ENCODE measurements at regions not wholly inside any gene's neighbourhood (a gene's known extent, or its start where the extent isn't known, plus 50 kb on each side); places are given as distances from the start of the nearest gene placed in this dataset.

DNA sequence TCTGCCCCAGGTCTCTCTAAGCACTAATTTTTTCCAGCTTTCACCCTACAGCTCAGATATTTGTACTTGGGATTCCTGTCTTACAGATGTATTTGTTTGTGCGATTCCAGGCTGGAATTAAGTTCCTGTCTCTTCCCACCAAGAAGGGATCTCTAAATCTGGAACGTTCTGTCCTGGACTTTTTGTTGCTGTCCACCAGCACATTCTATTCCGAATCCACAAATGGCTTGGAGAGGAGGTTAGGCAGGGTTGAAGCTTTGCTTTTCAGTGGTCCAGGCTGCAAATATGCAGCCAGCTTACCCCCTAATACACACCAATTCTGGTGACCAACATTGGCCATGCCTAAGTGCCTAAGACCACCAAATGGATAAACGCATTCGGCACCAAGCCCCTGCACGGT lies 315.0 kb downstream of the TNS1 start:
- no peak for DNase-seq

DNA sequence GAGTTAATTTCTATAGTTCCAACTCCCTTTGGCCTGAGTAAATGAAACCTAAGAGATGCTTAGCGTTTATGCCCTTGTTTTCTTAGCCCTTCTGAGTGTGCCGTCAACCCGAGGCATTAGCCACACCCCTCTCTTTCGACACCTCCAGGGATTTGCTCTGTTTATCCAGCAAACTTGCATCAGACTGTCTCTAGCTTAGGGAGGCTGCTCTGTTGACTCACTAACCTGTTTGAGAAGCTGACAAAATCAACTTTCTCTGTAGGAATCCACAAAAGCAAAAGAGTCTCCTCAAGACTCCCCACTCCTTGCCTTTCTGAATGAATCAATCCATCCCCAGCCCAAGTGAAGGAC lies 317.6 kb downstream of the TNS1 start:
- DNase-seq = no peak

GRCh38 chr2:217684431-217685254 lies 318.2 kb downstream of the TNS1 start:
- no peak for DNase-seq

DNA sequence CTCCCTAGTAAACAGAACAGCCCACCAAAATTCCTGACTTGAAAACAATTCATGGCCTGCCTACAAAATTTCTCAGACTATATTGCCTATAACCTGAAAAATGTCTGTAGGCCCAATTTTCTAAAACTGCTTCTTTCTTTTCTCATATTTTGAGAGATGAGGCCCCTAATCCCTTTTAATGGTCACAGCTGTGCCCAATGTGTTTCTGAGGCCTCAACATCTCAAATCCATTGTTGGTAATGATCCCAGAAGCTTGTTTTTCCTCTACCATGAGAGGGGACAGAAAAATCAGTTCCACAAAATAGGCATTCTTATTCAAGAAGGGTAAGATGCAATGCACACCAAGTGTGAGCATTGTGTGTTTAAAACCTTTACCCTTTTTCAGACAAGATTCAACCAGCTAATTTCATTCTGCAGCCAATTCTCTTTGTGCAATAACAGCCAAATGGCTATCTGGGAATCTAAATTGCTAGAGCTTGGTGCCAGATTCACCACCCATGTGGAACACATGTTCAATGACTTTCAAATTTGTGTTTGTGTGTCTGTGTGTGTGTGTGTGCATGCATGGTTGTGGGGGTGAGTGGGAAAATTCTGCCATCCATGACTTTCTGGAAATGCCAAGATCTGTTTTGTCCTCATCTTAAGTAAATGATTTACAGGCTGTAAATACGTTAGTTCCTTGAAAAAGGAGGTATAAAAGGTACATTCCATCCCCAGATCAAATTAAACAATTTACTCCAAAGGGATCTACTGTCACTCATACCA lies 319.5 kb downstream of the TNS1 start:
- DNase-seq = no peak

DNA sequence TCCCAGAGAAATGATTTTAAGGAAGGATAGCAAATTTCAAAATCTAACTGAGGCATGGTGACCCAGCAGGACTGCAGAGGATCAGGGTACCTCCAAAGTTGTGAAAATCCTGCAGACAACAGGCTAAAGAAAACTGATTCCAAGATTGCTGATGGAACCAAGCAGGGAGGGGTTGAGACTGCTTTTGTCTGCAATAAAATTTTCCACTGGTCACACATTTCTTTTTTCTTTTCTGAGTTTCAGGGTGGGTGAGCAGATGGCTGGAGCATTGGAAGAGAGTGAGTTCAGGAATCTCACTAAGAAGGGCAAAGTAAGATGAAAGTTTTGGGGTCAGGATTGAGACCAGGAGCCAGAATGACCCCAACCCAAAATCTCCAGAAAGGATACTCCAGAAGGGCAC lies 321.0 kb downstream of the TNS1 start:
- no peak for DNase-seq

DNA sequence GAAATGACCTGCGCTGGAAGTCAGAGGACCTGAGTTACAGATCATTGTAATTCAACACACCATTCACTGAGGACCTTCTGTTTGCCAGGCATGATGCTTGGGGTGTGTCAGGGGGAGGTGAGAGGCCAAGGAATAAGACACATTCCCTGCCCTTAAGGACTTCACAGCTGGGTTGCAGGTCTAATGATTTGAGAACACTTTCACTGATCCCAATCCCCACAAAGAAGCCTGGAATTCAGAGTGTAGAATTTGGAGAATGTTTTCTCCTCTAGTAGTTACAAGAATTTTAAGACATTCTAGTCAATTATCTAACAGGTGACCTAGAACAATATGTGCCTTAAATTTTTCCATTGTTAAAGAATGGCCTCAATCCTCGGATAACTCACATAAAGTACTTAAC lies 322.4 kb downstream of the TNS1 start:
- no peak for DNase-seq

DNA sequence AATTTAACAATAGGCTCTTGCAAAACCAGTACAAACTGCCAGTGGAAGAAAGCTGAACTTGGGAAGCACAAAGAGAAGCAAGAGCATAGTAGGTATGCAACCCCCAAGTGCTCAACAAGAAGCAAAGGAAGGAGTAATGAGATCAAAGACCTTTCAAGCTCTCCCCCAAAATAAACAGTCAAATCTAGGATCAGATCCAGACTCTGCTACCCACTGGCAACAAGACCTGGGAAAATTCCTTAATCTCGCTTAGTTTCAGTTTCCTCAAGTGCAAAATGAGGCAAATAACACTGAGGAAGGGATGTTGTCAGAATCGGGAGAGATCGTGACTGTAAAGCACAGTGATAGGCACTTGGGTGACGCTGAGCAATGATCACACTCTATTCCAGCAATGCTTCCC lies 329.2 kb downstream of the TNS1 start:
- DNase-seq = no peak

DNA sequence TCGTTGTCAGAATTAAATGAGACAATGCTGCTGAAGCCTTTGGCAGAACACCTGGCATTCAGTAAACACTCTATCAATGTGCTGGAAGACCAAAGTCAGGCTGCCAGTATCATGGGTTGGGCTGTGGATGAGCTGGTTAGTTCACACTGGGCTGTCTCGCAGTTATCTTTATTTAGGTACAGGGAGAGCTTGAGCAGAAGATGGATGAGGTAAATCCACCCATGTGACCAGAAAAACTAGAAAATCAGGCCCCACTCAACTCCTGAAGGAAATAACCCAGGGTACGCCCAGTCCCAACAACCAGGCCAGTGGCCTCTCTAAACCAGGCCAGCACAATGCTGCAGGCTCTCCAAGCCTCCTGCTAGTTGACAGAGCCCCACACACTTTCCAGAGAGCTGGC lies 330.3 kb downstream of the TNS1 start:
- no peak for DNase-seq

GRCh38 chr2:217671871-217672270 lies 330.9 kb downstream of the TNS1 start:
- DNase-seq = no peak

- no peak for DNase-seq
Measured at GRCh38 chr2:217671075-217671474, 331.7 kb downstream of the TNS1 start.

- DNase-seq = no peak
Measured at GRCh38 chr2:217669831-217670230, 333.0 kb downstream of the TNS1 start.

DNA sequence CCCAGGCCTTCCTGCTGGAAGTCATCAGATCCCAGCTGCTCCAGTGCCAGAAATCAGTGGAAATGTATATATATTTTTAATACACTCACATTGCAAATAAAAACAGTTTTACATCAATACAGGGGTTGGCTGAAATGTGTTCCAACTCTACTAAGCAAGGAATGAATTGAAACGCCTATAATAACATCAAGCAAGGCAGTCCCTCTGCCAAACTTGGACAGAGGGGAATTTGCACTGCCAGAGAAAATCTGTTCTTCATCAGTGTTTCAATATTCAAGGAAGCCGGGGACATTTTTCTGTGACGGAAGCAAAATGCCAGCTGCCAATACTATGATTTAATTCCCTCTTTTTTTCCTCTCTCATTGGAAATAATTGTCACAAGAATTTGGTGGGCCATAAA lies 335.3 kb downstream of the TNS1 start:
- DNase-seq = no peak

- DNase-seq = no peak
Measured at GRCh38 chr2:217667035-217667434, 335.8 kb downstream of the TNS1 start.

GRCh38 chr2:217666338-217666737 lies 336.5 kb downstream of the TNS1 start:
- DNase-seq = no peak

GRCh38 chr2:217664761-217665160 lies 338.0 kb downstream of the TNS1 start:
- no peak for DNase-seq

DNA sequence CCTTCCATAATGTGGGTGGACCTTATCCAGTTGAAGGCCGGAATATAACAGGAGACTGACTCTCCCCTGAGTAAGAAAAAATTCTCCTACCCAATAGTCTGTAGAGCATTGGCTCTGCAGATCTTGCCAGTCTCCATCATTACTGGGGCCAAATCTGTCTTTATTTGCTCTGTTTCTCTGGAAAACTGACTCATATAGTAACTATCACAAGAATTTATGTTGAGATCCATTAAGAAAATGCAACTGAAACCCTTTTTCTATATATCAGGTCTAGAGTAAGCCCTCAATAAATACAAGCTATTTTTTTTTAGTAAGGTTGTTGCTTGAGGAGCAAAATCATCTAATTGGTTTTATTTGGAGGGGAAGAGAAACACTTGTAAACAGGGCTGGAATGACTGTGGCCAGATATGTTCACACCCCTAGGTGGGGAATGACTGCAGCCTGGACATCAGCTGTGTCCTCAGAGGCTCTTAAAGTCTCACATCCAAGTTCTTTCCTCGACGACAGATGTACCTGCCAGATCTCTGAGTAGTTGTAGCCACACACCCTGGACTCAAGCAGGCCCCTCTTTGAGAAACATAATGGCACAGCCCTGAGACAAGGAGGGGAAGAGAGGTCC lies 339.7 kb downstream of the TNS1 start:
- no peak for DNase-seq

- no peak for DNase-seq
Measured at GRCh38 chr2:217661378-217661777, 341.4 kb downstream of the TNS1 start.

DNA sequence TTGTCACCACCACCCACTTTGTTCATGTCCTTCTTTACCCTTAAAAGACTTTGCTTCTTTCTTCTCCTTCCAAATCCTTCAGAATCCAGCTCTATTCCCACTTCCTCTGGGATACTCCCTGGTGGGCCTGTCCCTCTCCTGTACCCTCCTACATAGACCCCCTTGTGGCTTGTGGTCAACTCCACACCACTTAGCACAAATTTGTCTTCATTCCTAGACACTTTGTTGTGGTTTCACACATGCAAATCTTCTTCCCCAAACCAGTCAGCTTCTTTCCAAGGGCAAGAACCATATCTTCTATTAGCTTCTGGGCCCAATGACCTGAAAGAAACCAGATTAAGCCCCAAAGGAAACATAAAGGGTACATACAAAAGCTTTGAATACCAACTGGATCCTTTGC lies 342.4 kb downstream of the TNS1 start:
- no peak for DNase-seq

GRCh38 chr2:217658806-217659205 lies 344.0 kb downstream of the TNS1 start:
- no peak for DNase-seq

DNA sequence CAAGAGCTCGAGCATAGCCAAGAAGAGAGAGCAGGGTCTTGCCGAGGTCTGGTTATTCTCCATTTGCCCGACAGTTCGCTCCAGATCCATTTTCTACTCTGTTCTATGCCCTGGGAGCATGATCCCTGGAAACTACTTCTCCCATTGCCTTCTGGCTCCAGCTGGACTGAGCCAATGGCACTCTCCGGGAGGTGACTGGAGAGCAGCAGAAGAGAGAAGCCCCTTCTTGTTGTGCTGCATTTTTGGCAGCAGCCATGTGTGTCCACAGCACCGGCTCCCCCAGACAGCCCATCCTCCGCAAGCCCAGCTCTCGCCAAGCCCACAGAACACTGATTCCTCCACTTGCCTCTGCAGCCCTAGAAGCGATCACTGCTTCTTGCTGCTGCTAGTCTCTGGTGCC lies 345.5 kb downstream of the TNS1 start:
- DNase-seq = no peak

DNA sequence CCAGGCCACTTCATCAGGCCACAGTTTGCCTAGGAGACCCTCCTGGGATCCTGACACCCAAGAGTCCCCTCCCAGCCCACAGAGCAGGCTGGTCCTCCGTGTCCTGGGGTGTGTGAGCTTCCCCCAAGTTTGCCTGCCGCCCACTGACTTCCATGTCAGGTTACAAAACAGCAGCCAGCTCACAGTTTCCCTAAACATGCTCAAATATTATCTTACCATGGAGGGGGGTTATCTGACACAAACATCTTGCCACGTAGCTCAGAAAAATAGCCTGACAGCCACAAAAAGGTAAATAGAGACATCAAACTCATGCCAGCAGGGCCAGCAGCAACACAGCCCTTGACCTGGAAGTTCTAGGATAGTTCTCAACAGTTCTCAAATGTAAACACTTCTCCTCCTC lies 346.5 kb downstream of the TNS1 start:
- no peak for DNase-seq

DNA sequence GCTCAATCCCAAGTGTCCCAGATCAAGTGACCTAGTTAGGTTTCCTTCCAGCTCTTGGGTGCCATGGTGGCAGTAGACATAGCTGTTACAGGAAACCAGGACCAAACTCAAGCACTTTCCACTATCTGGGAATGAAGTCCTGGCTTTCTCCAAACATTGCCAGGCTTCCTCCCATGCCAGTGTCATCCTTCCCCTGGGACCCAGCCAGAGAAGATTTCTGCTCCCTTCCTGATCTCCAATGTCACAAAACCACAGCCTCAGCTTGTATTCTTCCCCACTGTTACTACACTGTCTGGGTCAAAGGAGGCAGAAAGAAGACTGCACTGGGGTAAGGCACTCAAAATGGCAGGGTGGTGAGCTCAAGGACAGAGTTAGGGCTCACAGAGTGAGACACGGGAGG lies 347.1 kb downstream of the TNS1 start:
- no peak for DNase-seq

GRCh38 chr2:217654168-217654567 lies 348.6 kb downstream of the TNS1 start:
- no peak for DNase-seq

Data from NCI-H774 (cell line).